HG02870 (cell line): ENCODE measurements at regions not wholly inside any gene's neighbourhood (a gene's known extent, or its start where the extent isn't known, plus 50 kb on each side); places are given as distances from the start of the nearest gene placed in this dataset.

Source experiments
- ATAC-seq: cut with Tn5 transposase; IDR thresholded peaks from one replicate; pipeline ENCODE4 v1.9.1; 2021; ENCODE audit warnings: mild to moderate bottlenecking, moderate library complexity; ENCODE audit not compliant: unreplicated experiment

DNA sequence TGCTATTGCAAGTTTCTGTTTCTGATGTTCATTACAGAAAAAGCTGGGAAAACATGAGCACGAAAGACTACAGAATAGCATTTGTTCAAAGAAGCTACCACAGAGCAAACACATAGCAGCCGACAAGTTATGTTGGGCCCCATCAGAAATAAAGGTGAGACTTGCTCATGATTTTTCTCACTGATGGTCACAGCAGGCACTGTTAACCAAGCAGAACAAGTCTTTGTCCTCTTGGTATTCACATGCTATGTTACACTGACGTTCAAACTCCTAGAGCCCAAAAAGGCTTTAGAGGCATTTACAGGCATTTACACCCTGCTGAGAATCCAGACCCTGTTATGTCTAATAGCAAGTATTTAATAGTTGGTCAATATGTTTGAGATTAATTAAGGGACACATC lies 235.0 kb upstream of the HNMT start:
- ATAC-seq = no peak

DNA sequence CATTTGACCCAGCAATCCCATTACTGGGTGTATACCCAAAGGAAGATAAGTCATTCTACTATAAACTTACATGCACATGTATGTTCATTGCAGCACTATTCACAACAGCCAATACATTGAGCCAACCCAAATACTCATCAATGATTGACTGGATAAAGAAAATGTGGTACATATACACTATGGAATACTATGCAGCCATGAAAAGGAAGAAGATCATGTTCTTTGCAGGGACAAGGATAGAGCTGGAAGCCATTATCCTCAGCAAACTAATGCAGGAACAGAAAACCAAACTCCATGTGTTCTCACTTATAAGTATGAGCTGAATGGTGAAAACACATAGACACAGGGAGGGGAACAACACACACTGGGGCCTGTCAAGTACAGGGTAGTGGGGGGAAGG lies 226.7 kb upstream of the HNMT start:
- no peak for ATAC-seq

DNA sequence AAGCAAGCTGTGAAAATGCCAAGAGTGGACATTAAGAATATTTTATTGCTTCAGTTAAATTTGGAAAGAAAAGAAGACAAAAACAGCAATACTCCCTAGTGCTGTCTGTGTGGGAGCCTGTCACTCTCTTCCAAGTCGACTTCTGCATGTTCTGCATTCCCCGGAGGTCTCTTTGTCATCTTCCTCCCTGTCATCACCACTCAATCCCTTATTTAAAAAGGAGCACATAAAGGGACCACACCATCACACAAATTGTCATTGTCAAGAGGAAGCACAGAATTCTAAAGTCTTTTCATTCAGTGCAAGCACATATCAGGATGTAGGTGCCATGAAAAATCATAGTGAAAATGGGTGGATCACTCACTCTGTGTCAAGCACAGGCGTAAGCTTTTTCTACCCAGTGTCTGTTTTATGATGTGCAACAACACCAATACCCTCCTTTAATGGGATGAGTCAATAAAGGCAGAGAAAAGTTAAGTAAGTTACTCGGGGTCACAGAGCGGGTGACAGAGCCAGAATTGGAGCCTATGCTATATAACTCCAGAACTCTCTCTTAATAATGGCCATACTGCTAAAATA lies 222.4 kb upstream of the HNMT start:
- no peak for ATAC-seq

DNA sequence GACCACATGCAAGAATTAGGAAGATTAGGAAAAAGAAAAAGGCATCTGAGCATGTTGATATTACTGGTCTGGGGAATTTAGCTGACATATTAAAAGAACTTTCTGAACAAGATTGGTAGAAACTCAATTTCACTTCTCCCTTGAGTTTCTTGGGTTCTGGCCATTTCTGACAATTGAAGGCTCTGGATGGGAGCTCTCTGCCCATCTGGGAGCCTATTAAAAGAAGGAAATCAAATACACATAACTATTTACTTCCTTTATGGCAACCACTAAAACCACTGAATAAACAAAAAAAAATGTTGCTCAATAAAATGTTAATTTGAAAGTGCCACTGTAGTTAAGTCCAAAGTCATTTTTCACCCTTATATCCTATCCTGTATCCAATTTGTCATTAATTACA lies 216.8 kb upstream of the HNMT start:
- no peak for ATAC-seq

DNA sequence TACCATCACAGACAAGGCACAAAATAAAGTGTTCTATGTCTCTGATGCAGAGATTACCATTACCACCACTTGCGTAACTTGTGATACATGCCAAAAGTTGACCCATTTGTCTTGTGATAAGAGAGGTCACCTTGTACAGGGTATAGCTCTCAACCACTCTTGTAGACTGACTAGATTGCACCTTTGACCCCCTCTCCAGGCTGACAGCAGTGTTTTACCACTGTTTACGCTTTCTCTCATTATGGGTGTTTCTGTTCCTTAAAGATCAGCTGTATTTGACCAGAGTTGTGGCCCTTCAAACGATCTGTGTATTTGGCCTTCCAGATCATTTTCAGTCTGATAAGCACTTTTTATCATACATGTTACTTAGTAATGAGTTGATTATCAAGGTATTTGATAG lies 215.7 kb upstream of the HNMT start:
- no peak for ATAC-seq

DNA sequence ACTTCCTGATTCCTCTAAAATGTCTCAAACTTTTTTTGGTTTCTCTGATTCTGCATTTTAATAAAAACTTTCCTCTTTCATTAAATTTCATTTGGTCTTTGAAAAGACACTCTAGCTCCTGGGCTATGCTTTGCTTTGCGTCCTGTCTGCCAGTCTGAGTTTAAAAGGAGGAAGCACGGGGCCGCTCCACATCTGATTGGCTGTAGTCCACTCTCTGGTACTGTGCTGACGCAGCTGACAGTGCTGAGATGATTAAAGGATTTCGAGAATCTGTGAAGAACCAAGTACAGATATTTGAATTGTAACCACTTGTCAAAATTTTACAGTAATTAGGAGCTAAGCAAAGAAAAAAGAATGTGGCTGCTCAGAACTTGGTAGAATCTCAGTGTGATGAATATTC lies 199.6 kb upstream of the HNMT start:
- ATAC-seq = no peak

DNA sequence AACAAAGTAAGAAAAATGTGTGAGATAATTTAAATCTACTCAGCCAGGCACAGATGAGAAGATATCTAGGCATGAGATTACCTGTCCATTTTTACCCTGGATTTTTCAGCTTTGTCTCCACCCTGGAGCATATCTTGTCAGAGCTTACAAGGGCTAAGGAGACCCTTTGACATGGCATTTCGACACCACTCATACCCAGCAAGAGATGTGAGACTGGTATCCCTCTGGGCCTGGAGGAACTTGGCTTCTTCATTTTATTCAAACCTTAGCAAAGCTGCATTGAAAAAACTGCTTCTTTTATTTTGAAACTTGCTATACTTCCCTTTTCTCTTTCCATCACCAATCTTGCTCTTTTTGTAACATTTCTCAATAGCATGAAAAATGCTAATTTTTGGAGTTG lies 194.9 kb upstream of the HNMT start:
- no peak for ATAC-seq

DNA sequence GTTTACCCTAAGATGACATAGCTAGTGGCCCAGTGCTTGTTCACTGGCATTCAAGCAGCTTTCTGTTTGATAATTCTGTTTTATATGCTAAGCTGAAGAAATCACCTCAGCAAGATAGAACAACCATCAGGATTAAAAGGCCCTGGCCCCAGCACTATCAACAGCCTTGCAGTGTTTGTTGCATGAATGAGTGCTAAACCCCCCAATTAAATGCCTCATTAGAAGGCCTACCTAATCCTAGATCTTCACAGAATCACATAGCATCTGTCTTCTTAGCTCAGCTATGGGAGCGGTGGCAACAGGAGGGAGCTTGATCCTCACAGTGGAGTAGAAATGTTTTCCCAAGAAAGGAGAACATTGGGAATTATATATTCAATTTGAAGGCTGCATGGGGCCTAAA lies 194.1 kb upstream of the HNMT start:
- no peak for ATAC-seq

DNA sequence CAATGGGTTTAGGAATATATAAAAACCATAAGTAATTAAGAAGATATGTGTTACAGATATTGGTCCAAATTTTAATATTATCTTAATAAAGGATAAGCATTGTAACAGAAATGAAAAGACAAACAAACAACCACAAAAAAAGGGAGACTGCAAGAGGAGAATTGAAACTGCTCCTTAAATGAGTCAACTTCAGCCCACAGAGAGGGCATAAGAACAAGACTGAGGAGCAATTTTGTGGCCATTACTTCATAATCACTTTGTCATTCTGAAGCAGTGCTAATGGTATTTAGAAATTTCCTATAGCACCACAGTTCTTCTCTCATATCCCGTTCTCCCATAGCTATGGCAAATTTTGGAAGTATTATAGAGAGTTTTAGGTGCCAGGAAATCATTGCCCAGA lies 193.2 kb upstream of the HNMT start:
- ATAC-seq = no peak

DNA sequence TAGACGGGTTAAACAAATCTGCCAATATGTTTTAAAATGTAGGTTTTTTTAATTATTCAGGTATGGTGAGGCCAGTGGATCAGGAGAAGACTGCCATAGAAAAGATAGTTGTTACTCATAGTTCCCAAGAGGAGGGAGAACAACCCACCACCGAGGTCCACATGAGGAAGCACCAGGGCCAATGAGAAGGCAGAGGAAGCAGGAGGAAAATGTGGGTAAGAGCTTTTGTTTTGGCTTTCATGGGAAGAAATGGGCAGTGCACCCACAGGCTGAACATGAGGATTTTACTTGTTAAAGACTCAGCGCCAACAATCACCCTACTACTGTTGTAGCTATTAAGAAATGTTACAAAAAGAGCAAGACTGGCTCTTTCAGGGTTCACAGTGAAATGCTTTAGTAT lies 191.8 kb upstream of the HNMT start:
- no peak for ATAC-seq

DNA sequence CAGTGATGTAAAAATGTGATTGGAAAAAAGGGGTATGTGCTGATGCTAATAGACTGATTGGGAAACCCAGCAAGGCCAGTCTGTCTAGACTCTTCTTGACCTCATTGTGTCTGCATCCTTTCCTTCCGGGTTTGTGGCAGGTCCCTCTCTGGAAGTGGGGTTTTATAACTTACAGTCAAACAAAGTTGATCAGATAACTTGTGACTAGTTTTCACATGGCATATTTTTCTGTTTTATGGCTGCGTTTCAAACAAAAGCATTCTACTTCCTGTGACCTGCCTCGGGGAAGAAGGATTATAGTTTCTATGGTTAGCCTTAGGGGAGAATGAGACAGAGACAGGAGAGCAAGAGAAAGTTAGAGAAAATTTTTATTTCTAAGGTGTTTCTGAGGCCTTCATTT lies 188.7 kb upstream of the HNMT start:
- no peak for ATAC-seq

DNA sequence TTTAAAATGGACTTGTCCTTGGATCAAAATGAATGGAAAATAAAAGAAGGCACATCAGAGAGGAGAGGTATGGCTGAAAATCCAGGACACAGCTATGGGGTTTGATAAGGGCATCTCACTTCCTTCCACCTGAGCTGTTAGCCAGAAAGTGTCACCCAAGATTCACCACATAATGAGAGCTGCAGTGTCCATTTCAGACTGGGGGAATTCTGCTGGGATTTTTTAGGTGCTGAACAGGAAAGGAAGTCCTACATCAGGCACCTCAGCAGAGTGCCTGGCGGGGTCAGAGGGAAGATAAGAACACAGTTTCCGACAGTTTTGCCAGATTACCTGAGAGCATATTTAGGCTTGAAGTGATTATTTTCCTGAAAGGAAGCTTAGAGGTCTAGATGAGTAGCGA lies 187.6 kb upstream of the HNMT start:
- no peak for ATAC-seq

DNA sequence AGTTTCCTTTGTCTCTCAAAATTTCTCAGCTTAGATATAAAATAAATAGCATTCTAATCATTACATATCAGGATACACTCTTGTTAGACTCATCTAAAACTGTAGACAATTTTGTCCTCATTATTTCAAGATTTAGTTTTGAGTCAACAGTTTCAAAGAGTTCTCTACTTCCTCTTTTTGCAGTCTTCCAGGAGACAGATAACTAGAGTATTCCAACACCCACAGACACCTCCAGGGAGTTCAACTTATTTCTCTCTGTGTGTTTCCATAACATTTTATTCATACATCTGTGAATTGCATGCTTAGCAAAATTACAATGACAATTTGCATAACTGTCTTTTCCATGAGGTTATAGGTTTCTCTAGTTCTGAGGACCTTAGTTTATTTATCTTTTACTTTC lies 166.6 kb upstream of the HNMT start:
- ATAC-seq = peak; percentile 94

DNA sequence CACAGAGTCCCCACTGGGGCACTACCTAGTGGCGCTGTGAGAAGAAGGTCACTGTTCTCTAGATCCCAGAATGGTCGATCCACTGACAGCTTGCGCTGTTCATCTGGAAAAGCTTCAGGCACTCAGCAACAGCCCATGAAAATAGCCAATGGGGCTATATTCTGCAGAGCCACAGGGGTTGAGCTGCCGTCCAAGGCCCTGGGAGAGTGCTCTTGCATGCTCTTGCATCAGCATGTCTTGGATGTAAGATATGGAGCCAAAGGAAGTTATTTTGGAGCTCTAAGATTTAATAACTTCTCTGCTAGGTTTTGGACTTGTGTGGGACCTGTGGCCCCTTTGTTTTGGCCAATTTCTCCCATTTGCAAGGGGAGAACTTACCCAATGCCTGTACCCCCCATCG lies 164.7 kb upstream of the HNMT start:
- no peak for ATAC-seq

DNA sequence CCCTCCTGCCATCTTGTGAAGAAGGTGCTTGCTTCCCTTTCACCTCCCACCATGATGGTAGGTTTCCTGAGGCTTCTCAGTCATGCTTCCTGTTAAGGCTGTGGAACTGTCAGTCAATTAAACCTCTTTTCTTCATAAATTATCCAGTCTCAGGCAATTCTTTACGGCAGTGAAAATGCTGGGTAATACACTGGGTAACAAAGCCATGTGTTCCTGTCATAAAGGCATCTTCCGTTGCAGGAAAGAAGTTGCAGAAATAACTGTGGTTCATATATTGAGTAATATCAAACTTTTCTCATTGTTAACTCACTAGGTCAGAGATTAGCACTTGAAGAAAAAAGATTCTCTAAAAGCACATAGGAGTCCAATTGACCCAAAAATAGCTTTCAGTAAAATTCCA lies 163.9 kb upstream of the HNMT start:
- no peak for ATAC-seq

DNA sequence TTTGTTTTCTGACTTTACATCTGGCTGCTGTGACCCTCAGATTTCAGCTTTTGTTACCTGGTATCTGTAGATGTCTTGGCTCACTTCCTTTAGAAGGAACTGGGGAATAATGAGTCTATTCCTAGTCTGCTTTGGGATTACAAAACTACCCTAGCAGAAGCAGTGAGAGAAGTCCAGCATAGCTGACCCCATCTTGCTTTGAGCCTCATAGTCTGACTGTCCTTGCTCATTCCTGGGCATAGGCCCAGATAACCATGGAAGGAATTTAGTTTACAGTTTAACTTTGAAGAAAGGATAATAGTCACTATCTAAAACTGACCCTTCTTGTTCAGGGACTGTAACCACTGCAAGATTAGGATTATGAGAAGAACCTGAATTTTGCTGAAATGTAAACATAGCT lies 163.0 kb upstream of the HNMT start:
- ATAC-seq = no peak

DNA sequence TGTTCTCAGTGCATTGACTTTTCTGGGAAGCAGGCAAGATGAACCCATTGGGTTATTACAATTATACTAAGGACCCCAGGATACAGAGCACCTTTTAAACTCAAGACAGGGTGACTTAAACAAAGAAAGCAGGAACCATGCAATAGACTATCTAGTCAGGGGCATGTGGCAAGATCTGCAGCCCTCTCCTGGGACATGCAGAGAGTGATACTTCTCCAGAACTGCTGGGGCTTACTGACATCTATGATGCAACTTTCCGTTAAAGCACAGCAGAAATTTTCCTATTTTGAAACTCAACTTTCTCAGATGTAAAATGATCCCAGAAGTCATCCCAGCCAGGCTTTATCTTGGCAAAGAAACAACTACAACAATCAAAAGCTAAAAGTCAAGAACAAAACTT lies 162.2 kb upstream of the HNMT start:
- ATAC-seq = no peak

DNA sequence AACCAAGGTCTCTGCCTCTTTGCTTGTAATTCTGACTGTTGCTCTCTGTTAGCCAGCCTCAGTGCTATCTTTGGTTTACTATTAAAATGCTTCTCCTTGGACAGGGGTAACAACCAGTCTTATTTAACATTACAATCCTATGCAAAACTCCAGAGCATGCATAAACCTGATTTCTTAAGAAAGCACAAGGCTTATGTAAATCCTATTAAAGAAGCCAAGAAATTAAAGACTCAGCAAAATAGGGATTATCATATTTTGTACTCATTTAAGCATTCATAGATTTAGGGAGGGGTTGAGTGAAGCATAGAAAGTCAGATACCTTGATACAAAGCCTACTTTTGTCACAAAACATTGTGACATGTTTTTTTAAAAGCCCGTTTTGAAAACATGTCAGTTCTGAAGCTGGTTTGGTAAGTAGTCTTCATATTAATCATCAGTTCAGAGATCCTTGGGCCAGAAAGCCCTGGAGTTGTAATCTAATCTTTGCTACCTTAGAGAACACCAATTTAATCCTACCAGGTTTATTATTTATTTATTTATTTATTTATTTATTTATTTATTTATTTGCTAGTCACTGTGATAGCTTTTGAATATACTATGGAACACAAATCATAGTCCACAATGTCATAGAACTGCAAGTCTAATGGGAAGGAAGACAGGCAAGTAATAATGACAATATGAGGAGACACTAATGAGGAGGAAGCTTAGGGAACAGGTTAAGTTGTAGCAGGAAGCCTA lies 158.0 kb upstream of the HNMT start:
- ATAC-seq = no peak

DNA sequence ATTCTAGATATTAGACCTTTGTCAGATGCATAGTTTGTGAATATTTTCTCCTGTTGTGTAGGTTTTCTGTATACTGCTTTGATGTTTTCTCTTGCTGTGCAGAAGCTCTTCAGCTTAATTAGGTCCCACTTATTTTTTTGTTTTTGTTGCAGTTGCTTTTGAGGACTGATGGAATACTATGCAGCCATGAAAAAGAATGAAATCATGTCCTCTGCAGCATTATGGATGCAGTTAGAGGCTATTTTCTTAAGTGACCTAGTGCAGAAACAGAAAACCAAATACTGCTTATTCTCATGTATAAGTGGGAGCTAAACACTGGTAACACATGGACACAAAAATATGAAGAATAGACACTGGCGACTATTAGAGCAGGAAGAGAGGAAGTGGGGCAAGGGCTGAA lies 155.0 kb upstream of the HNMT start:
- ATAC-seq = no peak

DNA sequence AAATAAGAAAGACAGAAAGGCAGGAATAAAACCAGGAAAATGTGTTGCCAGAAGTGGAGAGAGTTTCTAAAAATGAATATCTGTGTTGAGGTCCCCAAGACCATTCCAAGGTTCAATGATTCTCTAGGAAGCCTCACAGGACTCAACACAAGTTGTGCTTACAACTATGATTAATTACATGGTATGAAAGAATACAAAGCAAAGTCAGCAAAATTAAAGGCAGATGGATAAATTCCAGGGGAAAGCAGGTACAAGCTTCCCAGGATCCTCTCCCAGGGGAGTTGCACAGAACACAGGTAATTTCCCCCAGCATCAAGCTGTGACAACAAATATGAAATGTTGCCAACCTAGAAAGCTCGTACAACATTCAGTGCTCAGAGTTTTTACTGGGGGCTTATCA lies 154.4 kb upstream of the HNMT start:
- no peak for ATAC-seq

DNA sequence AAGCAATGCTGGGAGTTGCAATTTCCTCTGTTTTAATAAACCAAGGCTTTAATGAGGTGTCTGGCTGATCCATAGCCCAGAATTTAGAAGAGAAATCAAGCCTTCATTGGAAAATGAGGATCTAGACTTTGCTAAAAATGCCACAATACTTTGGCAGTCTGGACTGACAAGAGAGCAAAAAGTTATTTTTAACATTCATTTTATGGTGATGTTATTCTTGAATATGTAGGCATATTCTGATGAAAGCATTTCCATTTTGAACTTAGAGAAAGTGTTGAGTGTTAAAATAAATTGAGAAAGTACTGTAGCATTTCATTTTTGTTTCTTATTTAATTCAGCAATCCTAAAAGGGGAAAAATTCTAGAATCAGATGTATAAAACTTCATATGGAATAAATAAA lies 151.8 kb upstream of the HNMT start:
- ATAC-seq = no peak

DNA sequence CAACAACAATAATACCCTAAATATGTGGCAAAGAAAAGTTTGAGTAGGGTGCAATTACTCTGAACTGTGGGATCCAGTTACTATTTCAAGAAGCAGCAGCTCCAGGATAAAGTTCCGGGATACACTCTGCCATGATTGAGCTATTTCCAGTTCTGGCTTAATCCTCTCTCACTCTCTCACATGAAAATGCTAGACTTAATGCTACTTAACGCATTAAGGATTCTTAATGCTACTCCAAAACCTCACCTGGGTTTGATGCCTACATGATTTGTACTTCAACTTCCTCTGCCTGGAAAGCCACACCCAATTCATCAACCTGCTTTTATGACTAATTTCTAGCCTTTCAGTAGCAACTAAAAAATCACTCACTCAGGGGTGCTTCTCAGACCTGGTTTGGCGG lies 151.1 kb upstream of the HNMT start:
- no peak for ATAC-seq

DNA sequence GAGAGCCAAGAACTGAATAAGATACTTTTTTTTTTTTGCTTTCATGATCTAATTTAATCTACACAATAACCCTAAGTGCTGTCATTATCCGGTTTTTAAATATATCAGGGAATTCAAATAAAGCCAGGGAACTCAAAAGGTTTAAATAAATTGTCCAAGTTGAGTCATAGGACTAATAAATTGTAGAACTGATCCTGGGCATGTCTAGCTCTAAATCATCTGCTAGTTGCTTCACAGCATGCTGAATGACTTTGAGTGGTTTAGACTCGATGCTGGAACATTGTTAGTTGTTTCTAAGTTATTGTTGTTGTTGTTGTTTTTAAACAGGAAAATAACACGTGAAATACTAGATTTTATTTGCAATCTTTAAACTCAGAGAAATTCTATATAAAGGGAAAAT lies 147.2 kb upstream of the HNMT start:
- ATAC-seq = no peak
